ENCODE measurements at regions not wholly inside any gene's neighbourhood (a gene's known extent, or its start where the extent isn't known, plus 50 kb on each side); places are given as distances from the start of the nearest gene placed in this dataset.

GRCh38 chr15:85847031-85847430 is 52.3 kb upstream of the KLHL25 start:
- DNase-seq (ENCODE audit: low read depth) = no peak

- DNase-seq (ENCODE audit: low read depth) = no peak
Observed at GRCh38 chr15:85849946-85850345, 55.2 kb upstream of the KLHL25 start.

- DNase-seq (ENCODE audit: low read depth) = no peak
Observed at GRCh38 chr15:85852969-85853368, 58.2 kb upstream of the KLHL25 start.

GRCh38 chr15:85854345-85855097 is 59.8 kb upstream of the KLHL25 start:
- peak; percentile 56 for DNase-seq (ENCODE audit: low read depth)

- DNase-seq (ENCODE audit: low read depth) = peak; percentile 50
Observed at GRCh38 chr15:85858586-85859375, 64.1 kb upstream of the KLHL25 start.

- no peak for DNase-seq (ENCODE audit: low read depth)
Observed at GRCh38 chr15:85859671-85860070, 64.9 kb upstream of the KLHL25 start.

GRCh38 chr15:85860394-85861161 is 65.9 kb upstream of the KLHL25 start:
- DNase-seq (ENCODE audit: low read depth) = no peak

- DNase-seq (ENCODE audit: low read depth) = peak; percentile 38
Observed at GRCh38 chr15:85865070-85865684, 70.5 kb upstream of the KLHL25 start.

- DNase-seq (ENCODE audit: low read depth) = no peak
Observed at GRCh38 chr15:85867250-85867649, 72.5 kb upstream of the KLHL25 start.

GRCh38 chr15:85869124-85869523 is 74.4 kb upstream of the KLHL25 start:
- no peak for DNase-seq (ENCODE audit: low read depth)

GRCh38 chr15:85870216-85871014 is 75.7 kb upstream of the KLHL25 start:
- DNase-seq (ENCODE audit: low read depth) = no peak

GRCh38 chr15:85871545-85871944 is 76.8 kb upstream of the KLHL25 start:
- no peak for DNase-seq (ENCODE audit: low read depth)

GRCh38 chr15:85872125-85872524 is 77.4 kb upstream of the KLHL25 start:
- no peak for DNase-seq (ENCODE audit: low read depth)

GRCh38 chr15:85874236-85874635 is 79.5 kb upstream of the KLHL25 start:
- DNase-seq (ENCODE audit: low read depth) = no peak

GRCh38 chr15:85875756-85876155 is 81.0 kb upstream of the KLHL25 start:
- no peak for DNase-seq (ENCODE audit: low read depth)

GRCh38 chr15:85878828-85879225 is 84.1 kb upstream of the KLHL25 start:
- no peak for DNase-seq (ENCODE audit: low read depth)

- no peak for DNase-seq (ENCODE audit: low read depth)
Observed at GRCh38 chr15:85879334-85880163, 84.8 kb upstream of the KLHL25 start.

- DNase-seq (ENCODE audit: low read depth) = no peak
Observed at GRCh38 chr15:85880501-85881190, 85.9 kb upstream of the KLHL25 start.

GRCh38 chr15:85886309-85886811 is 91.6 kb upstream of the KLHL25 start:
- DNase-seq (ENCODE audit: low read depth) = no peak
